ENCODE measurements at regions not wholly inside any gene's neighbourhood (a gene's known extent, or its start where the extent isn't known, plus 50 kb on each side); places are given as distances from the start of the nearest gene placed in this dataset.

- no peak for TF ChIP-seq CTCF (IDR thresholded peaks at IDR 0.05)
- TF ChIP-seq EP300 (IDR thresholded peaks at IDR 0.05; ENCODE audit: low read depth): no peak
- no peak for TF ChIP-seq POLR2AphosphoS5 (IDR thresholded peaks at IDR 0.05)
- no peak for TF ChIP-seq POLR2A (IDR thresholded peaks at IDR 0.05)
Measured at GRCh38 chr6:68194846-68195478, 440.1 kb upstream of the ADGRB3 start.
